Stimulated activated CD4-positive, alpha-beta T cell treated with anti-CD3 and anti-CD28 coated beads, TNF-alpha, amount 100 ng/mL, for 1 hour (primary cell): ENCODE measurements at regions not wholly inside any gene's neighbourhood (a gene's known extent, or its start where the extent isn't known, plus 50 kb on each side); places are given as distances from the start of the nearest gene placed in this dataset.

Source experiments
- DNase-seq, 3 donors: peaks; one replicate each; pipeline ENCODE4 v3.0.0-alpha.2; 2020; ENCODE audit warnings: low read depth in 3 of 3, low spot score in 1 of 3

GRCh38 chr2:180374502-180375281 lies 367.6 kb upstream of the CWC22 start:
- no peak for DNase-seq

- no peak for DNase-seq
Measured at GRCh38 chr2:180370511-180371205, 363.6 kb upstream of the CWC22 start.

GRCh38 chr2:180368881-180369280 lies 361.8 kb upstream of the CWC22 start:
- DNase-seq, result no peak

- no peak for DNase-seq
Measured at GRCh38 chr2:180367815-180368214, 360.7 kb upstream of the CWC22 start.

GRCh38 chr2:180366481-180366880 lies 359.4 kb upstream of the CWC22 start:
- no peak for DNase-seq

GRCh38 chr2:180364719-180365118 lies 357.6 kb upstream of the CWC22 start:
- DNase-seq, result no peak

- DNase-seq, result no peak
Measured at GRCh38 chr2:180360283-180360618, 353.2 kb upstream of the CWC22 start.

GRCh38 chr2:180359522-180360282 lies 352.6 kb upstream of the CWC22 start:
- no peak for DNase-seq

- no peak for DNase-seq
Measured at GRCh38 chr2:180358458-180358857, 351.4 kb upstream of the CWC22 start.

GRCh38 chr2:180356676-180357075 lies 349.6 kb upstream of the CWC22 start:
- no peak for DNase-seq

- DNase-seq, result no peak
Measured at GRCh38 chr2:180352620-180353019, 345.5 kb upstream of the CWC22 start.

- no peak for DNase-seq
Measured at GRCh38 chr2:180349809-180350208, 342.7 kb upstream of the CWC22 start.

GRCh38 chr2:180343528-180344345 lies 336.6 kb upstream of the CWC22 start:
- no peak for DNase-seq

GRCh38 chr2:180337136-180337535 lies 330.0 kb upstream of the CWC22 start:
- no peak for DNase-seq

- DNase-seq, result no peak
Measured at GRCh38 chr2:180336550-180336949, 329.5 kb upstream of the CWC22 start.

GRCh38 chr2:180334514-180334913 lies 327.4 kb upstream of the CWC22 start:
- DNase-seq, result no peak

- DNase-seq, result no peak
Measured at GRCh38 chr2:180328795-180329422, 321.8 kb upstream of the CWC22 start.

- DNase-seq, result no peak
Measured at GRCh38 chr2:180327185-180327584, 320.1 kb upstream of the CWC22 start.

GRCh38 chr2:180325416-180326120 lies 318.5 kb upstream of the CWC22 start:
- DNase-seq, result no peak

GRCh38 chr2:180324182-180324581 lies 317.1 kb upstream of the CWC22 start:
- no peak for DNase-seq
